ENCODE measurements at regions not wholly inside any gene's neighbourhood (a gene's known extent, or its start where the extent isn't known, plus 50 kb on each side); places are given as distances from the start of the nearest gene placed in this dataset.

DNA sequence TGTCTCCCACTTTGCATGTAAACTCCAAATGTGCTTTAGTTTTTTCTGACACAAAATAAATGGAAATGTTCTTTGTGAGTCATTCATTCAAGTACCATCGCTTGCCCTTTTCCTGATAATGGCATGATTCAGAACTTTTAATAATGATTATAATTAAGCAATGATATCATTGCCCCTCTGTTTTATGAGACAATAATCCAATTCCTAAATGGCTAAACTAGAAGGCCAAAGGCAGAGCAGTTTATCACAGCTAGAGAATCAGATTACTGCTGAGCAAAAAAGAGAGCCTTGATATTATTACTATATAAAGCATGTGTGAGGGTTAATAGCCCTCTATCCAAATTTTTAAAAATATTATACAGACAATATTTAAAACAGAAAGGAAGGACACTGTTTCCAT is 484.2 kb upstream of the PTPRD start:
- H3K27me3 ChIP-seq (ENCODE audit: control insufficient read depth, insufficient read depth, low read length) = no peaks in the 10 kb centered on the region
- no peak overlapping the region for H3K27ac ChIP-seq (ENCODE audit: low read depth, low read length)
- TF ChIP-seq, protein P1, sequence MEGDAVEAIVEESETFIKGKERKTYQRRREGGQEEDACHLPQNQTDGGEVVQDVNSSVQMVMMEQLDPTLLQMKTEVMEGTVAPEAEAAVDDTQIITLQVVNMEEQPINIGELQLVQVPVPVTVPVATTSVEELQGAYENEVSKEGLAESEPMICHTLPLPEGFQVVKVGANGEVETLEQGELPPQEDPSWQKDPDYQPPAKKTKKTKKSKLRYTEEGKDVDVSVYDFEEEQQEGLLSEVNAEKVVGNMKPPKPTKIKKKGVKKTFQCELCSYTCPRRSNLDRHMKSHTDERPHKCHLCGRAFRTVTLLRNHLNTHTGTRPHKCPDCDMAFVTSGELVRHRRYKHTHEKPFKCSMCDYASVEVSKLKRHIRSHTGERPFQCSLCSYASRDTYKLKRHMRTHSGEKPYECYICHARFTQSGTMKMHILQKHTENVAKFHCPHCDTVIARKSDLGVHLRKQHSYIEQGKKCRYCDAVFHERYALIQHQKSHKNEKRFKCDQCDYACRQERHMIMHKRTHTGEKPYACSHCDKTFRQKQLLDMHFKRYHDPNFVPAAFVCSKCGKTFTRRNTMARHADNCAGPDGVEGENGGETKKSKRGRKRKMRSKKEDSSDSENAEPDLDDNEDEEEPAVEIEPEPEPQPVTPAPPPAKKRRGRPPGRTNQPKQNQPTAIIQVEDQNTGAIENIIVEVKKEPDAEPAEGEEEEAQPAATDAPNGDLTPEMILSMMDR (IDR thresholded peaks at IDR 0.05; ENCODE audit: low read depth, low read length) = no peak
- CTCF ChIA-PET = no interaction called here
- H3K4me3 ChIP-seq (ENCODE audit: low read depth, low read length) = no peak overlapping the region
- POLR2A ChIA-PET = no interaction called here
- H3K9me3 ChIP-seq (ENCODE audit: control insufficient read depth, insufficient read depth, low read length) = peaks cover 13% of the 10 kb centered on the region
- DNase-seq (ENCODE audit: low read depth, low spot score) = no peak

DNA sequence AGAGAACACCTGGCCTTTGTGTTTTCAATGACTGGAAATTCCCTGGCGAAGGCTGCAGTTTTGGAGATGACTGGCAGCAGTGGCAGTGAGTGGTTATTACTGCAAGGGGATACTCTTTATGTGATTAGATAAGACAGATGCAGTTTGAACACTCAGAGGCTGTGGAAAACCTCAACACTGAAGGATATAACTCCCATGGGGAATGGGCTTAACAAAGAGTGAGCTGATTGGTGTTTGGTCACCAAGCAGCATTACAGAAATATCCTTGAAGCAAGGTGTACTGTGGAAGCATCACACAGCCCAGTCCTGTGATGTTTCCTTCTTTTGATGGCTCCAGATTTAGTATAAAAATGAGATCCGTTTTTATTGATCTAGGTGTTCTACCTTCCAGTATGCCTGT is 490.7 kb upstream of the PTPRD start:
- Histone ChIP-seq H3K27ac (ENCODE audit: low read depth, low read length) (no peak overlapping the region), H3K4me3 (ENCODE audit: low read depth, low read length) (no peak overlapping the region), H3K27me3 (ENCODE audit: control insufficient read depth, insufficient read depth, low read length) (no peaks in the 10 kb centered on the region), H3K9me3 (ENCODE audit: control insufficient read depth, insufficient read depth, low read length) (peaks cover 31% of the 10 kb centered on the region)
- CTCF ChIA-PET = no interaction called here
- TF ChIP-seq, protein P1 (IDR thresholded peaks at IDR 0.05; ENCODE audit: low read depth, low read length) = no peak
- POLR2A ChIA-PET = no interaction called here
- DNase-seq (ENCODE audit: low read depth, low spot score) = no peak

DNA sequence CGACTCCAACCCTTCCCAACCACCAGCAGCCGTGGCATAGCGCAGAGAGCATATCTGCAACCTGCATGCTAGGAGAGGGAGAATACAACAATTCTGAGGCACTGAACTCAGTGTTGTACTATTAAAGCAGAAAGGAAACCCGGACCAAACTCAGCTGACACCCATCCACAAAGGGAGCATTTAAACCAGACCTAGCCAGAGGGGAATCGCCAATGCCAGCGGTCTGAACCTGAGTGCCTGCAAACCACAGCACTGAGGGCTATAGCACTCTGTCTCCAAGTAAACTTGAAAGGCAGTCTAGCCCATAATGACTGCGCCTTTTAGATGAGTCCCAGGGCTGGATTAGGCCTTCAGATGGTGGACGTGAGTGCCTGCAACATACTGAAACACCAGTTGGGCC is 494.4 kb upstream of the PTPRD start:
- no peak overlapping the region for H3K27ac ChIP-seq (ENCODE audit: low read depth, low read length)
- H3K27me3 ChIP-seq (ENCODE audit: control insufficient read depth, insufficient read depth, low read length) = no peaks in the 10 kb centered on the region
- ChIA-PET CTCF (no interaction called here), POLR2A (no interaction called here)
- TF ChIP-seq, protein P1 (IDR thresholded peaks at IDR 0.05; ENCODE audit: low read depth, low read length) = no peak
- peaks cover 19% of the 10 kb centered on the region for H3K9me3 ChIP-seq (ENCODE audit: control insufficient read depth, insufficient read depth, low read length)
- no peak for DNase-seq (ENCODE audit: low read depth, low spot score)
- no peak overlapping the region for H3K4me3 ChIP-seq (ENCODE audit: low read depth, low read length)

DNA sequence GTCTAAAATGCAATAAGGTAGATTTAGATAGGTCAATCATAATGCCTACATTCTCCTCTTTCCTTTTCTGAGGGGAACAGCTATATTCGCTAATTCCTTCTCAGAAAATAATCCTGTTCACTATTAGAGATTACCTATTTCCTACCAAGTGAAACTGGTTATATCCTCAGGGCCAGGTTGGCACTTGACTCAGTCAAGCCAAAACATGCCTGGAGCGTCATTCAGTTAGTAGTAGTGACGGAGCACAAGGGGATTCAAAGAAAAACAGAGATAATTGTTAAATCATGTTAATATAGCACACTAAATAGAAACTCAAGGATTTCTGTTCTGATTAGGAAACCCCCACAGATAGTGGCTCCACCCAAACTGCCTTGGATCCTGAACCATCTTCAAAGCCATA is 515.4 kb upstream of the PTPRD start:
- CTCF ChIA-PET = no interaction called here
- POLR2A ChIA-PET = no interaction called here
- no peak for DNase-seq (ENCODE audit: low read depth, low spot score)
- Histone ChIP-seq H3K4me3 (ENCODE audit: low read depth, low read length) (no peak overlapping the region), H3K27ac (ENCODE audit: low read depth, low read length) (no peak overlapping the region), H3K9me3 (ENCODE audit: control insufficient read depth, insufficient read depth, low read length) (peaks cover 5% of the 10 kb centered on the region; the same call in 1 of the 2 replicates), H3K27me3 (ENCODE audit: control insufficient read depth, insufficient read depth, low read length) (no peaks in the 10 kb centered on the region)
- TF ChIP-seq, protein P1 (IDR thresholded peaks at IDR 0.05; ENCODE audit: low read depth, low read length) = no peak

DNA sequence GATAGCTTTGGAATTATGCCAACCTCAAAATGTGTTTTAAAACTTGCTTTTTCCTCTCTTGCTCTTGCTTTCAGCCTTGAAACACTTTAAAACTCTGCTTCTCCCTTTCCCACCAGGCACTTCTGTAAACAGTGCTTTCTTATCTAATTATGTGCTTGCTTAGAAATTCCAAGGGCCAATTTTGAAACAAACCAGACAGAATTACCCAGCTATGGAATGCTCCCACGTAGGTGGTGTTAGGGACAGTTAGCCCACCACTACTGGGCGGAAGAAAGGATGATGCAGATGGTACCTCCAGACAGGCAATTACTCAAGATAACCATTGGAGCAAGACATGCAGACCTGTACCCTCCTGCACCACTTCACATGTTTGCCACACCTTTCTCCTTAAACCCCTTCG is 523.0 kb upstream of the PTPRD start:
- ChIA-PET CTCF (no interaction called here), POLR2A (no interaction called here)
- TF ChIP-seq, protein P1 (IDR thresholded peaks at IDR 0.05; ENCODE audit: low read depth, low read length) = no peak
- no peaks in the 10 kb centered on the region for H3K27me3 ChIP-seq (ENCODE audit: control insufficient read depth, insufficient read depth, low read length)
- H3K27ac ChIP-seq (ENCODE audit: low read depth, low read length) = no peak overlapping the region
- H3K9me3 ChIP-seq (ENCODE audit: control insufficient read depth, insufficient read depth, low read length) = peaks cover 8% of the 10 kb centered on the region; the same call in 1 of the 2 replicates
- no peak for DNase-seq (ENCODE audit: low read depth, low spot score)
- no peak overlapping the region for H3K4me3 ChIP-seq (ENCODE audit: low read depth, low read length)
